ENCODE measurements at regions not wholly inside any gene's neighbourhood (a gene's known extent, or its start where the extent isn't known, plus 50 kb on each side); places are given as distances from the start of the nearest gene placed in this dataset.
A peak's percentile ranks its signal among the peaks of the same experiment; 100 is the strongest.

GRCh38 chr2:217414429-217414828 is 554.6 kb upstream of the TNP1 start:
- no peak overlapping the region for H3K4me3 ChIP-seq (ENCODE audit: low read length)
- no peak for DNase-seq (ENCODE audit: low read depth, low spot score)

GRCh38 chr2:217413193-217413592 is 553.3 kb upstream of the TNP1 start:
- no peak overlapping the region for H3K4me3 ChIP-seq (ENCODE audit: low read length)
- no peak for DNase-seq (ENCODE audit: low read depth, low spot score)

- DNase-seq (ENCODE audit: low read depth, low spot score): no peak
- H3K4me3 ChIP-seq (ENCODE audit: low read length): no peak overlapping the region
These were observed 552.9 kb upstream of the TNP1 start for GRCh38 chr2:217412721-217413120.

GRCh38 chr2:217412277-217412676 is 552.4 kb upstream of the TNP1 start:
- H3K4me3 ChIP-seq (ENCODE audit: low read length): no peak overlapping the region
- DNase-seq (ENCODE audit: low read depth, low spot score): no peak

- no peak for DNase-seq (ENCODE audit: low read depth, low spot score)
- H3K4me3 ChIP-seq (ENCODE audit: low read length): no peak overlapping the region
These were observed 550.8 kb upstream of the TNP1 start for GRCh38 chr2:217410681-217410960.

GRCh38 chr2:217409949-217410680 is 550.3 kb upstream of the TNP1 start:
- H3K4me3 ChIP-seq (ENCODE audit: low read length): no peak overlapping the region
- DNase-seq (ENCODE audit: low read depth, low spot score): no peak

- H3K4me3 ChIP-seq (ENCODE audit: low read length): no peak overlapping the region
- DNase-seq (ENCODE audit: low read depth, low spot score): no peak
These were observed 547.5 kb upstream of the TNP1 start for GRCh38 chr2:217407362-217407761.

- no peak overlapping the region for H3K4me3 ChIP-seq (ENCODE audit: low read length)
- no peak for DNase-seq (ENCODE audit: low read depth, low spot score)
These were observed 544.4 kb upstream of the TNP1 start for GRCh38 chr2:217404236-217404760.

GRCh38 chr2:217402761-217403383 is 543.0 kb upstream of the TNP1 start:
- DNase-seq (ENCODE audit: low read depth, low spot score): no peak
- H3K4me3 ChIP-seq (ENCODE audit: low read length): no peak overlapping the region

- no peak overlapping the region for H3K4me3 ChIP-seq (ENCODE audit: low read length)
- no peak for DNase-seq (ENCODE audit: low read depth, low spot score)
These were observed 542.3 kb upstream of the TNP1 start for GRCh38 chr2:217402144-217402543.

GRCh38 chr2:217399291-217399690 is 539.4 kb upstream of the TNP1 start:
- no peak overlapping the region for H3K4me3 ChIP-seq (ENCODE audit: low read length)
- DNase-seq (ENCODE audit: low read depth, low spot score): no peak

GRCh38 chr2:217398860-217399259 is 539.0 kb upstream of the TNP1 start:
- H3K4me3 ChIP-seq (ENCODE audit: low read length): no peak overlapping the region
- peak; percentile 28 for DNase-seq (ENCODE audit: low read depth, low spot score)

- DNase-seq (ENCODE audit: low read depth, low spot score): no peak
- no peak overlapping the region for H3K4me3 ChIP-seq (ENCODE audit: low read length)
These were observed 538.2 kb upstream of the TNP1 start for GRCh38 chr2:217398101-217398500.

GRCh38 chr2:217396586-217396985 is 536.7 kb upstream of the TNP1 start:
- no peak overlapping the region for H3K4me3 ChIP-seq (ENCODE audit: low read length)
- no peak for DNase-seq (ENCODE audit: low read depth, low spot score)

GRCh38 chr2:217396165-217396564 is 536.3 kb upstream of the TNP1 start:
- no peak for DNase-seq (ENCODE audit: low read depth, low spot score)
- H3K4me3 ChIP-seq (ENCODE audit: low read length): no peak overlapping the region

GRCh38 chr2:217394510-217395351 is 534.9 kb upstream of the TNP1 start:
- no peak for DNase-seq (ENCODE audit: low read depth, low spot score)

GRCh38 chr2:217393585-217394032 is 533.7 kb upstream of the TNP1 start:
- no peak overlapping the region for H3K4me3 ChIP-seq (ENCODE audit: low read length)
- no peak for DNase-seq (ENCODE audit: low read depth, low spot score)

More at GRCh38 chr2:217394510-217395351, 534.9 kb upstream of the TNP1 start:
- no peak overlapping the region for H3K4me3 ChIP-seq (ENCODE audit: low read length)

GRCh38 chr2:217392930-217393584 is 533.2 kb upstream of the TNP1 start:
- no peak overlapping the region for H3K4me3 ChIP-seq (ENCODE audit: low read length)
- no peak for DNase-seq (ENCODE audit: low read depth, low spot score)

GRCh38 chr2:217387776-217388387 is 528.0 kb upstream of the TNP1 start:
- DNase-seq (ENCODE audit: low read depth, low spot score): peak; percentile 25
- H3K4me3 ChIP-seq (ENCODE audit: low read length): no peak overlapping the region

Measured in Jurkat, Clone E6-1 (cell line).